ENCODE measurements at regions not wholly inside any gene's neighbourhood (a gene's known extent, or its start where the extent isn't known, plus 50 kb on each side); places are given as distances from the start of the nearest gene placed in this dataset.

DNA sequence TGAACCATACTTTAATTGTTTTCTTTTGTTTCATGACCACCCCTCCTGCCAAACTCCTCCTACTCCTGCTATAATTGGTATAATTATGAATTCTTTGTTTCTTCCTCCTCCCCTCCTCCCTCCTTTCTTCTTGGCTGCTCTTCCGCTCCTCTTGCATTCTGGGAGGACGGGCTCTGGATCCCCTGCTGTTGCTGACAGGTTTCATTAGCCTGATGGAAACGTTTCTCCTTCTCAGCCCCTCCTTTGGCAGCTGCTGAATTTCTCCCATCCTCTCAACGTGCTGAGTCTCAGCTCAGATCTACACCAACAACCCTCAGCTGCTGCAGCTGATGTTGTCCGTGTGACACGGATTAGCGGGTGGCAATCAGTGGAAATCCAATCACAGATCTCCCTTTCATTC lies 97.1 kb upstream of the UBAC2 start:
- no peak overlapping the region for H3K18ac ChIP-seq (ENCODE audit: low read depth, low read length)
- H2BK120ac ChIP-seq (ENCODE audit: low read depth, low read length) = no peak overlapping the region
- dilution Hi-C loops (cut with HindIII; ENCODE audit: low sequenced_read_pairs, unreplicated experiment) = no loop called here
- H3K27me3 ChIP-seq (ENCODE audit: control insufficient read depth, insufficient read depth, low read length) = peaks cover 4% of the 10 kb centered on the region; the same call in 1 of the 2 replicates
- H2BK5ac ChIP-seq (ENCODE audit: low read depth, low read length, poor library complexity, severe bottlenecking) = no peak overlapping the region
- H3K9me3 ChIP-seq (ENCODE audit: control insufficient read depth, insufficient read depth, low read length) = no peaks in the 10 kb centered on the region
- no peak for ATAC-seq (ENCODE audit: low read depth)
- no peak overlapping the region for H2AK5ac ChIP-seq (ENCODE audit: low read depth, low read length)
- H3K14ac ChIP-seq (replicated peaks; ENCODE audit: low read depth, low read length) = no peak overlapping the region
- no peak overlapping the region for H3K27ac ChIP-seq (ENCODE audit: insufficient read depth, low read length)
- no peak overlapping the region for H4K5ac ChIP-seq (ENCODE audit: low read depth, low read length)
- ChIA-PET CTCF (no interaction called here), POLR2A (ENCODE audit: unreplicated experiment) (no interaction called here)
- intact Hi-C loops (cut with micrococcal nuclease) = no loop called here
- H2BK15ac ChIP-seq (ENCODE audit: low read depth, low read length) = no peak overlapping the region
- DNase-seq = no peak
- no peak overlapping the region for H2AK9ac ChIP-seq (replicated peaks; ENCODE audit: low read depth, low read length, poor library complexity)
- no peak for TF ChIP-seq RAD21 (IDR thresholded peaks at IDR 0.05; ENCODE audit: low read length)
- TF ChIP-seq MAFK (IDR thresholded peaks at IDR 0.05; ENCODE audit: low read depth, low read length) = no peak
- no peak for TF ChIP-seq FOS (IDR thresholded peaks at IDR 0.05; ENCODE audit: low read depth, low read length)
- TF ChIP-seq, protein P1, sequence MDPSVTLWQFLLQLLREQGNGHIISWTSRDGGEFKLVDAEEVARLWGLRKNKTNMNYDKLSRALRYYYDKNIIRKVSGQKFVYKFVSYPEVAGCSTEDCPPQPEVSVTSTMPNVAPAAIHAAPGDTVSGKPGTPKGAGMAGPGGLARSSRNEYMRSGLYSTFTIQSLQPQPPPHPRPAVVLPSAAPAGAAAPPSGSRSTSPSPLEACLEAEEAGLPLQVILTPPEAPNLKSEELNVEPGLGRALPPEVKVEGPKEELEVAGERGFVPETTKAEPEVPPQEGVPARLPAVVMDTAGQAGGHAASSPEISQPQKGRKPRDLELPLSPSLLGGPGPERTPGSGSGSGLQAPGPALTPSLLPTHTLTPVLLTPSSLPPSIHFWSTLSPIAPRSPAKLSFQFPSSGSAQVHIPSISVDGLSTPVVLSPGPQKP (IDR thresholded peaks at IDR 0.05; ENCODE audit: borderline replicate concordance, low read depth, low read length) = no peak
- no peak for TF ChIP-seq SMC3 (IDR thresholded peaks at IDR 0.05; ENCODE audit: low read depth, low read length)
- no peak for TF ChIP-seq BHLHE40 (IDR thresholded peaks at IDR 0.05; ENCODE audit: low read depth, low read length)
- TF ChIP-seq NFE2L2 (IDR thresholded peaks at IDR 0.05; ENCODE audit: low read depth, low read length) = no peak
- no peak for TF ChIP-seq CHD1 (IDR thresholded peaks at IDR 0.05; ENCODE audit: low read depth, low read length)
- no peak for TF ChIP-seq MXI1 (IDR thresholded peaks at IDR 0.05; ENCODE audit: borderline replicate concordance, low read depth, low read length)
- TF ChIP-seq RFX5 (IDR thresholded peaks at IDR 0.05; ENCODE audit: low read depth, low read length) = no peak
- no peak for TF ChIP-seq POLR2A (IDR thresholded peaks at IDR 0.05; ENCODE audit: low read depth, low read length)
- TF ChIP-seq, protein P2, sequence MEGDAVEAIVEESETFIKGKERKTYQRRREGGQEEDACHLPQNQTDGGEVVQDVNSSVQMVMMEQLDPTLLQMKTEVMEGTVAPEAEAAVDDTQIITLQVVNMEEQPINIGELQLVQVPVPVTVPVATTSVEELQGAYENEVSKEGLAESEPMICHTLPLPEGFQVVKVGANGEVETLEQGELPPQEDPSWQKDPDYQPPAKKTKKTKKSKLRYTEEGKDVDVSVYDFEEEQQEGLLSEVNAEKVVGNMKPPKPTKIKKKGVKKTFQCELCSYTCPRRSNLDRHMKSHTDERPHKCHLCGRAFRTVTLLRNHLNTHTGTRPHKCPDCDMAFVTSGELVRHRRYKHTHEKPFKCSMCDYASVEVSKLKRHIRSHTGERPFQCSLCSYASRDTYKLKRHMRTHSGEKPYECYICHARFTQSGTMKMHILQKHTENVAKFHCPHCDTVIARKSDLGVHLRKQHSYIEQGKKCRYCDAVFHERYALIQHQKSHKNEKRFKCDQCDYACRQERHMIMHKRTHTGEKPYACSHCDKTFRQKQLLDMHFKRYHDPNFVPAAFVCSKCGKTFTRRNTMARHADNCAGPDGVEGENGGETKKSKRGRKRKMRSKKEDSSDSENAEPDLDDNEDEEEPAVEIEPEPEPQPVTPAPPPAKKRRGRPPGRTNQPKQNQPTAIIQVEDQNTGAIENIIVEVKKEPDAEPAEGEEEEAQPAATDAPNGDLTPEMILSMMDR (conservative IDR thresholded peaks at IDR 0.05; ENCODE audit: low read depth, low read length) = no peak
- TF ChIP-seq, protein P3, sequence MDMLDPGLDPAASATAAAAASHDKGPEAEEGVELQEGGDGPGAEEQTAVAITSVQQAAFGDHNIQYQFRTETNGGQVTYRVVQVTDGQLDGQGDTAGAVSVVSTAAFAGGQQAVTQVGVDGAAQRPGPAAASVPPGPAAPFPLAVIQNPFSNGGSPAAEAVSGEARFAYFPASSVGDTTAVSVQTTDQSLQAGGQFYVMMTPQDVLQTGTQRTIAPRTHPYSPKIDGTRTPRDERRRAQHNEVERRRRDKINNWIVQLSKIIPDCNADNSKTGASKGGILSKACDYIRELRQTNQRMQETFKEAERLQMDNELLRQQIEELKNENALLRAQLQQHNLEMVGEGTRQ (IDR thresholded peaks at IDR 0.05; ENCODE audit: low read depth, low read length) = no peak
- TF ChIP-seq CEBPB (IDR thresholded peaks at IDR 0.05; ENCODE audit: low read depth, low read length) = no peak
- TF ChIP-seq MAZ (IDR thresholded peaks at IDR 0.05; ENCODE audit: borderline replicate concordance, low read depth, low read length) = no peak
- no peak overlapping the region for H4K8ac ChIP-seq (ENCODE audit: low read depth in 2 of 2, low read length in 2 of 2)
- no peak overlapping the region for H4K91ac ChIP-seq (ENCODE audit: insufficient read depth, low read depth, low read length)
- no peaks in the 10 kb centered on the region for H4K20me1 ChIP-seq (ENCODE audit: insufficient read depth, low read length)
- H2BK20ac ChIP-seq (ENCODE audit: low read depth, low read length) = no peak overlapping the region
- in situ Hi-C loops (cut with MboI; ENCODE audit: low sequenced_read_pairs) = no loop called here
- WGBS, 2 experiments (ENCODE audit: extremely low coverage in 2 of 2, insufficient read length in 1 of 2) = no CpG with 5 or more reads among the region's 7 CpGs
- no peak overlapping the region for H3K23ac ChIP-seq (ENCODE audit: low read depth, low read length)
- H3K79me1 ChIP-seq (ENCODE audit: low read depth in 1 of 2, low read length in 2 of 2) = no peaks in the 10 kb centered on the region
- H3K9me1 ChIP-seq (ENCODE audit: insufficient read depth, low read length) = no peaks in the 10 kb centered on the region
- H3K4me3 ChIP-seq (ENCODE audit: insufficient read depth, low read depth, low read length) = no peak overlapping the region
- H2AFZ ChIP-seq (replicated peaks; ENCODE audit: low read length, poor library complexity) = peak overlapping the region; percentile 71
- no peak overlapping the region for H3K9ac ChIP-seq (ENCODE audit: low read depth, low read length)
- no peak overlapping the region for H3K4me2 ChIP-seq (ENCODE audit: low read depth, low read length)
- no TSS peak for BruUV-seq (replicated peaks)
- H3K4ac ChIP-seq (ENCODE audit: low read depth, low read length) = no peak overlapping the region
- no peaks in the 10 kb centered on the region for H3K4me1 ChIP-seq (ENCODE audit: control insufficient read depth, insufficient read depth, low read length)
- no peak overlapping the region for H3K56ac ChIP-seq (ENCODE audit: extremely low read depth, insufficient read depth, low read length)
- H3K36me3 ChIP-seq (ENCODE audit: control insufficient read depth, insufficient read depth, low read length) = no peaks in the 10 kb centered on the region
